Aorta (tissue), 5 donors: ENCODE measurements at regions not wholly inside any gene's neighbourhood (a gene's known extent, or its start where the extent isn't known, plus 50 kb on each side); places are given as distances from the start of the nearest gene placed in this dataset.

Source experiments
- ATAC-seq: fragments of 200-7000 bp; cut with Tn5 transposase; one replicate; pipeline ENCODE4 v1.9.1; 2022; ENCODE audit warnings: moderate library complexity; ENCODE audit not compliant: low FRiP score
- DNase-seq, 2 donors: peaks; one replicate each; pipeline ENCODE4 v3.0.0-alpha.2; 2020
- H3K27ac ChIP-seq, 2 donors: one replicate each; pipeline ENCODE4 v1.5.1; 2013; ENCODE audit warnings: low read length in 2 of 2, mild to moderate bottlenecking in 2 of 2, moderate library complexity in 2 of 2, control low read depth in 1 of 2, inconsistent platforms in 1 of 2, low read depth in 1 of 2
- H3K27me3 ChIP-seq, 2 donors: one replicate each; pipeline ENCODE4 v1.6.1; 2013; ENCODE audit warnings: control low read depth in 1 of 2, low read length in 1 of 2, mild to moderate bottlenecking in 1 of 2, moderate library complexity in 1 of 2; ENCODE audit not compliant: insufficient read depth in 2 of 2, control insufficient read depth in 1 of 2
- H3K36me3 ChIP-seq, 2 donors: one replicate each; pipeline ENCODE4 v1.6.1; 2013; ENCODE audit warnings: control low read depth in 1 of 2, low read length in 1 of 2, mild to moderate bottlenecking in 1 of 2; ENCODE audit not compliant: insufficient read depth in 2 of 2, control insufficient read depth in 1 of 2
- H3K4me1 ChIP-seq, 2 donors: one replicate each; pipeline ENCODE4 v1.6.1; 2013; ENCODE audit warnings: low read length in 2 of 2, control low read depth in 1 of 2, mild to moderate bottlenecking in 1 of 2, moderate library complexity in 1 of 2; ENCODE audit not compliant: insufficient read depth in 2 of 2, control insufficient read depth in 1 of 2
- H3K4me3 ChIP-seq, 2 donors: one replicate each; pipeline ENCODE4 v1.5.1; 2013; ENCODE audit warnings: low read length in 2 of 2, control low read depth in 1 of 2, mild to moderate bottlenecking in 1 of 2
- H3K9me3 ChIP-seq: one replicate; pipeline ENCODE4 v1.6.1; 2013; ENCODE audit warnings: mild to moderate bottlenecking, low read length; ENCODE audit not compliant: control insufficient read depth
- WGBS, 2 donors: extraction: QIAGEN DNeasy Blood & Tissue Kit; methylation state at CpG; one replicate each; pipeline ENCODE4 v1.1.7; 2013; 5-methylcytosine and 5-hydroxymethylcytosine counted together
- intact Hi-C, 2 donors: fragments of 100-400 bp; cut with DNase I; formaldehyde crosslinking; loops; one replicate each; pipeline versions ENCODE4 v1.14.2 to v1.15.0; 2022
- donor health status: healthy with polysubstance abuse.
- donor health status: Bipolar disorder and iron deficiency.
- donor health status: DM: no; HTN: no; CAD: no.
- donor health status: DM: no; HTN: no; CAD: no.
- donor health status: DM: yes; HTN: yes; CAD: no.

- Histone ChIP-seq H3K9me3 (no peaks in the 10 kb centered on the region), H3K4me1 (no peaks in the 10 kb centered on the region), H3K4me3 (no peak overlapping the region), H3K27ac (no peak overlapping the region), H3K27me3 (no peaks in the 10 kb centered on the region), H3K36me3 (no peaks in the 10 kb centered on the region)
- intact Hi-C loops: no loop called here
- no peak for DNase-seq
- WGBS, 2 donors: 92 to 93% methylated on average over 2 of the region's 2 CpGs
- no peak for ATAC-seq
Observed at GRCh38 chr11:100546714-100547113, 140.4 kb upstream of the ARHGAP42 start.

GRCh38 chr11:100550298-100550697 is 136.8 kb upstream of the ARHGAP42 start:
- ATAC-seq: no peak
- intact Hi-C loops: no loop called here
- Histone ChIP-seq H3K4me1 (no peaks in the 10 kb centered on the region), H3K27me3 (no peaks in the 10 kb centered on the region), H3K36me3 (no peaks in the 10 kb centered on the region), H3K4me3 (no peak overlapping the region), H3K27ac (no peak overlapping the region), H3K9me3 (no peaks in the 10 kb centered on the region)
- no peak for DNase-seq
- WGBS, 2 donors: 96 to 97% methylated on average over 2 of the region's 2 CpGs

GRCh38 chr11:100550912-100551632 is 136.0 kb upstream of the ARHGAP42 start:
- Histone ChIP-seq H3K36me3 (no peaks in the 10 kb centered on the region), H3K27ac (no peak overlapping the region), H3K4me1 (no peaks in the 10 kb centered on the region), H3K27me3 (no peaks in the 10 kb centered on the region), H3K4me3 (no peak overlapping the region), H3K9me3 (no peaks in the 10 kb centered on the region)
- intact Hi-C loops: no loop called here
- 47 to 60% methylated on average over 5 of the region's 5 CpGs for WGBS, 2 donors
- DNase-seq (no peak), ATAC-seq (no peak)

GRCh38 chr11:100555931-100556330 is 131.2 kb upstream of the ARHGAP42 start:
- H3K27ac ChIP-seq: no peak overlapping the region
- H3K9me3 ChIP-seq: no peaks in the 10 kb centered on the region
- H3K4me1 ChIP-seq: peaks cover 0 to 2% of the 10 kb centered on the region in 2 donors
- H3K27me3 ChIP-seq: no peaks in the 10 kb centered on the region
- no peak for ATAC-seq
- H3K36me3 ChIP-seq: no peaks in the 10 kb centered on the region
- H3K4me3 ChIP-seq: no peak overlapping the region
- intact Hi-C loops: no loop called here
- no peak for DNase-seq

GRCh38 chr11:100556781-100557180 is 130.3 kb upstream of the ARHGAP42 start:
- no peak overlapping the region for H3K27ac ChIP-seq
- H3K4me3 ChIP-seq: no peak overlapping the region
- peaks cover 0 to 2% of the 10 kb centered on the region in 2 donors for H3K4me1 ChIP-seq
- no peaks in the 10 kb centered on the region for H3K9me3 ChIP-seq
- WGBS, 2 donors: 45 to 50% methylated on average over 1 of the region's 1 CpG
- H3K27me3 ChIP-seq: no peaks in the 10 kb centered on the region
- intact Hi-C loops: no loop called here
- no peaks in the 10 kb centered on the region for H3K36me3 ChIP-seq
- ATAC-seq (no peak), DNase-seq (no peak)

- Histone ChIP-seq H3K27ac (no peak overlapping the region), H3K36me3 (no peaks in the 10 kb centered on the region), H3K4me1 (peaks cover 2 to 4% of the 10 kb centered on the region in 2 donors), H3K4me3 (no peak overlapping the region), H3K9me3 (no peaks in the 10 kb centered on the region), H3K27me3 (no peaks in the 10 kb centered on the region)
- DNase-seq (no peak), ATAC-seq (no peak)
- intact Hi-C loops: no loop called here
- whole genome bisulfite sequencing, 2 donors: 65 to 74% methylated on average over 8 of the region's 8 CpGs
Observed at GRCh38 chr11:100557830-100558611, 129.1 kb upstream of the ARHGAP42 start.

- Histone ChIP-seq H3K4me3 (no peak overlapping the region), H3K9me3 (no peaks in the 10 kb centered on the region), H3K36me3 (no peaks in the 10 kb centered on the region), H3K4me1 (peaks cover 2 to 4% of the 10 kb centered on the region in 2 donors), H3K27ac (no peak overlapping the region), H3K27me3 (no peaks in the 10 kb centered on the region)
- WGBS, 2 donors: 93 to 97% methylated on average over 3 of the region's 3 CpGs
- DNase-seq: no peak
- intact Hi-C loops: no loop called here
- ATAC-seq: no peak
Observed at GRCh38 chr11:100560606-100561005, 126.5 kb upstream of the ARHGAP42 start.

- intact Hi-C loops: no loop called here
- WGBS, 2 donors: 0 to 47% methylated on average over 1 of the region's 1 CpG
- Histone ChIP-seq H3K4me1 (peaks cover 2 to 4% of the 10 kb centered on the region in 2 donors), H3K27me3 (no peaks in the 10 kb centered on the region), H3K9me3 (no peaks in the 10 kb centered on the region), H3K27ac (no peak overlapping the region), H3K4me3 (no peak overlapping the region), H3K36me3 (no peaks in the 10 kb centered on the region)
- ATAC-seq (no peak), DNase-seq (no peak)
Observed at GRCh38 chr11:100561323-100561722, 125.8 kb upstream of the ARHGAP42 start.

- peak; percentile 60 for ATAC-seq
Observed at GRCh38 chr11:100562128-100562527, 125.0 kb upstream of the ARHGAP42 start.

More at GRCh38 chr11:100562128-100562527, 125.0 kb upstream of the ARHGAP42 start:
- no peaks in the 10 kb centered on the region for H3K9me3 ChIP-seq
- peaks cover 2 to 4% of the 10 kb centered on the region in 2 donors for H3K4me1 ChIP-seq
- H3K27me3 ChIP-seq: no peaks in the 10 kb centered on the region
- DNase-seq: no peak
- WGBS, 2 donors: 3 to 6% methylated on average over 2 of the region's 2 CpGs
- no peak overlapping the region for H3K4me3 ChIP-seq
- H3K27ac ChIP-seq: no peak overlapping the region
- intact Hi-C loops: no loop called here
- no peaks in the 10 kb centered on the region for H3K36me3 ChIP-seq
